GM19025 (cell line): ENCODE measurements at regions not wholly inside any gene's neighbourhood (a gene's known extent, or its start where the extent isn't known, plus 50 kb on each side); places are given as distances from the start of the nearest gene placed in this dataset.
A peak's percentile ranks its signal among the peaks of the same experiment; 100 is the strongest.

ENCODE experiments used
- ATAC-seq: cut with Tn5 transposase; IDR thresholded peaks from one replicate; pipeline ENCODE4 v1.9.1; 2021; ENCODE audit warnings: mild to moderate bottlenecking, low read depth, moderate library complexity; ENCODE audit not compliant: unreplicated experiment

- no peak for ATAC-seq
Observed at GRCh38 chr12:18207266-18207665, 54.1 kb upstream of the PIK3C2G start.

- ATAC-seq = no peak
Observed at GRCh38 chr12:18206198-18206597, 55.1 kb upstream of the PIK3C2G start.

- ATAC-seq = no peak
Observed at GRCh38 chr12:18204053-18204452, 57.3 kb upstream of the PIK3C2G start.

GRCh38 chr12:18192119-18192518 is 69.2 kb upstream of the PIK3C2G start:
- ATAC-seq = no peak

- ATAC-seq = no peak
Observed at GRCh38 chr12:18183141-18183540, 78.2 kb upstream of the PIK3C2G start.

GRCh38 chr12:18171571-18171970 is 81.6 kb upstream of the RERGL start:
- ATAC-seq = no peak

- ATAC-seq = no peak
Observed at GRCh38 chr12:18168016-18168415, 78.0 kb upstream of the RERGL start.

- ATAC-seq = peak; percentile 38
Observed at GRCh38 chr12:18165889-18166288, 75.9 kb upstream of the RERGL start.

- ATAC-seq = peak; percentile 98
Observed at GRCh38 chr12:18165422-18165871, 75.5 kb upstream of the RERGL start.

- ATAC-seq = no peak
Observed at GRCh38 chr12:18160901-18161300, 70.9 kb upstream of the RERGL start.

GRCh38 chr12:18158774-18159557 is 69.0 kb upstream of the RERGL start:
- no peak for ATAC-seq

- no peak for ATAC-seq
Observed at GRCh38 chr12:18153826-18154225, 63.8 kb upstream of the RERGL start.

- no peak for ATAC-seq
Observed at GRCh38 chr12:18151036-18151435, 61.0 kb upstream of the RERGL start.

GRCh38 chr12:18148961-18149360 is 59.0 kb upstream of the RERGL start:
- no peak for ATAC-seq

- no peak for ATAC-seq
Observed at GRCh38 chr12:18146363-18146762, 56.4 kb upstream of the RERGL start.

- ATAC-seq = no peak
Observed at GRCh38 chr12:18145924-18146323, 55.9 kb upstream of the RERGL start.

GRCh38 chr12:18141048-18141982 is 51.3 kb upstream of the RERGL start:
- no peak for ATAC-seq

GRCh38 chr12:18139989-18140596 is 50.1 kb upstream of the RERGL start:
- no peak for ATAC-seq
